AG09309 (cell line): ENCODE measurements at regions not wholly inside any gene's neighbourhood (a gene's known extent, or its start where the extent isn't known, plus 50 kb on each side); places are given as distances from the start of the nearest gene placed in this dataset.

Source experiments
- DNase-seq: peaks from one replicate; pipeline ENCODE4 v3.0.0-alpha.2; 2010; ENCODE audit warnings: low read depth
- H3K4me3 ChIP-seq: 2 replicates; pipeline ENCODE4 v1.5.1; 2011; ENCODE audit warnings: mild to moderate bottlenecking, low read depth, low read length, moderate library complexity; ENCODE audit not compliant: control insufficient read depth
- CTCF ChIP-seq: IDR thresholded peaks from 2 replicates; pipeline ENCODE4 v1.5.1; 2011; ENCODE audit warnings: mild to moderate bottlenecking, low read depth, low read length, inconsistent platforms; ENCODE audit not compliant: insufficient read depth, control insufficient read depth; ENCODE audit errors: missing control alignments

DNA sequence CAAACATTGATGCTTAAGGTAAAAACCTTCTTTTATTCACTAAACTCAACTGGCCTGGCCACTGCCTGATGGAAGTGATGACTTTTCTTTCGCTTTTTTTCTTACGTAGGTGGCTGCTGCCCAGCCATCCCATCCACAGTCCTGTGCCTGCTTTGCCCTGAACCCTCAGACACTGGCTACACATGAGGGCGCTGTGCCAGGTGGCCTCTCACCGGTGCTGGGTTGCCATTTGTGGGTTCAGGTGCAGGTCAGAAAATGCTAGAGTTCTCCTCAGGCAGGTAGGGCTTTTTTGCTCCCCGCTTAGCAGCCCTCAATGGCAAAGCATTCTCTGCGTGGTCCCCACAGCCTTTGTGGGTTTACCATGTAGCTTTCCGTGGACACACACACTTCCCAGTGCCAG is 88.3 kb upstream of the PRR23E start:
- no peak for DNase-seq
- TF ChIP-seq CTCF = no peak
- H3K4me3 ChIP-seq = no peak overlapping the region

DNA sequence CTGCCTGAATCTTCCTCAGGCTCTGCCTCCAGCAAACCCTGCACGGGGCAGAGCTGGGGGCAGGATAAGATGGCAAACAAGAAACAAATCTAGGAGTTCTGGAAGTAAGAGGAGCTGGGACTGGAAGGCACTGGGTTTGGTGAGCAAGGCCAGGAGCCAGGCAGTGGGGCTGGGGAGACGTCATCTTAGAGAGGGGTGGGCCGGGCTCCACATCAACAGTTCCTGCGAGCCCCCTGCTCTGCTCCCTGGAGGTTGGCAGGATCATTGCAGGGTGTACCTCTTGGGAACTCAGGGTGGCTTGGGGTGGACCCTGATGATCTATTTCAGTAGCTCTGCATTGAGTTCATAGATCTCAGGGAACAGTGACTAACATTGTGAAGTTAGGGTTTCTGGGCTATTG is 87.3 kb upstream of the PRR23E start:
- no peak for TF ChIP-seq CTCF
- no peak for DNase-seq
- H3K4me3 ChIP-seq = no peak overlapping the region

GRCh38 chr3:127106053-127106452 is 86.9 kb upstream of the PRR23E start:
- H3K4me3 ChIP-seq = no peak overlapping the region
- no peak for DNase-seq
- no peak for TF ChIP-seq CTCF

- DNase-seq = no peak
- H3K4me3 ChIP-seq = no peak overlapping the region
- TF ChIP-seq CTCF = no peak
Observed at GRCh38 chr3:127106456-127106855, 86.5 kb upstream of the PRR23E start.

DNA sequence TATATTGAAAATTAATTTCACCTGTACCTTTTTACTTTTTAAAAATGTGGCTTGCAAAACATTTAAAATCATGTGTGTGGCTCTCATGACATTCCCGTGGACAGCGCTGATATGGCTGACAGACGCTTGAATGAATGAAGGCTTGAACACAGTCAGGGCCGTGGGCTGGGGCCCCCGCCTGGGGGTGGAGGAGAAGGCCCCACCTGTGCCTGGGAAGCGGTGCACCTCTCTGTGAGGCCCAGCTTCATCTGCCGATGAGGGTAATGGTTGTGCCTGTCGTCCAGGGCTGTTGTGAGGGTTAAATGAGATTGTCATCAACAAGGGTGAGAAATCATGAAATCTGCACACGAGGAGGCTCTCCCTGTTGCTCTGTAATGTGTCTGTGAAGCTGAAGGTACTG is 85.9 kb upstream of the PRR23E start:
- no peak for DNase-seq
- no peak overlapping the region for H3K4me3 ChIP-seq
- TF ChIP-seq CTCF = no peak

DNA sequence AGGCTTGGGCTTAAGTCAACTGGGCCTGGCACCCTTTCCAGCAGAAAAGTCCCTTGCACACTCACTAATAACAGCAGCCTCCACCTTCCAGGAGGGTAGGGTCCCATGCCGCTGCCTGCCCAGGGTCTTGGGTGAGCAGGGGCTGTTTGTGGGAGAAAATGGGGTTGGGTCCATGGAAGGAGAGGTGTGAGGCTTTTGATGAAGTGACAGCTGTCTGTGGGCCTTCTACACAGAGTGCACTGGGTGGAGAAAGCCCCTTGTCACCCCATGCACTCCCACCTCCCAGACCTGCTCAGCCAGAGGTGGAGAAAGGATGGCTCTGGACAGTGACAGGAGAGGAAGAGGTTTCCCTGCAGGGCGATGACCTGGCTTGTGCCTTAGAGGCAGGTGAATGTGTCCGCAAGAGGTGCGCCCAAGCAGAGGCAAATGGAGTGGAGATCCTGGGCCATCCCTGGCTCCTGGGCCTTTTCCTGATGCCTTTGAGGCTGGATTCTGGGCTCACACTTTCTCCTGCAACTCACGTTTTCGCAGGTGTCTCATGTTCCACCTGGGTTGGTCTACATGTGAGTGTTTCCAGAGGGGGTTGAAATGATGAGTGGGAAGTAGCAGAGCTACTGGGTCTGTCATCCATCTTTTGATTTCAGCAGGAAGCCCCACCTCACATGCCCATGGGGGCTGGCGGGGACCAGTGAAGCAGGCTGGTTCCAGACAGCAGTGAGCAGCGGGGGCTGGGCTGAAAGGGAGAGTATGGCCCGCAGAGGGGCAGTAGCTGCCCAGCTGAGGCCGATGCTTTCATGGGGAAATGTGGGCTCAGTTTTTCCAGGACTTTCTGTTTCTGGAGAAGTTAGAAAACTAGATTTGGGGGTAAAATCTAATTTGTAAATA is 85.2 kb upstream of the PRR23E start:
- DNase-seq = no peak
- TF ChIP-seq CTCF = no peak
- no peak overlapping the region for H3K4me3 ChIP-seq
